DND-41 (cell line): ENCODE measurements at regions not wholly inside any gene's neighbourhood (a gene's known extent, or its start where the extent isn't known, plus 50 kb on each side); places are given as distances from the start of the nearest gene placed in this dataset.

ENCODE experiments used
- ATAC-seq: fragments of 200-7000 bp; cut with Tn5 transposase; 3 replicates; pipeline ENCODE4 v1.9.1; 2021; ENCODE audit warnings: low read depth; ENCODE audit not compliant: insufficient read depth
- DNase-seq: peaks from one replicate; pipeline ENCODE4 v3.0.0-alpha.2; 2020
- H2AFZ ChIP-seq: 2 replicates; pipeline ENCODE4 v1.6.0; 2012; ENCODE audit warnings: low read depth, low read length
- H3K27ac ChIP-seq: 2 replicates; pipeline ENCODE4 v1.5.1; 2012; ENCODE audit warnings: low read length, inconsistent platforms
- H3K27me3 ChIP-seq: fragments of 200-600 bp; sonication (generic); 2 replicates; pipeline ENCODE4 v1.6.0; 2012; ENCODE audit warnings: low read length, mild to moderate bottlenecking, inconsistent platforms; ENCODE audit not compliant: insufficient read depth, poor library complexity
- H3K36me3 ChIP-seq: 2 replicates; pipeline ENCODE4 v1.5.1; 2012; ENCODE audit warnings: low read length, inconsistent platforms; ENCODE audit not compliant: insufficient read depth
- H3K4me1 ChIP-seq: 2 replicates; pipeline ENCODE4 v1.5.1; 2012; ENCODE audit warnings: mild to moderate bottlenecking, low read length; ENCODE audit not compliant: insufficient read depth
- H3K4me2 ChIP-seq: 2 replicates; pipeline ENCODE4 v1.6.0; 2012; ENCODE audit warnings: mild to moderate bottlenecking, moderate library complexity, low read length, inconsistent platforms; ENCODE audit not compliant: insufficient read depth
- H3K4me3 ChIP-seq, 2 experiments: fragments of 200-600 bp in 1 of 2; shearing (Covaris generic) in 1 of 2; 2 replicates each; pipeline ENCODE4 v1.5.1; 2012 to 2016; ENCODE audit warnings: inconsistent platforms in 2 of 2, low read length in 2 of 2, mild to moderate bottlenecking in 2 of 2, low read depth in 1 of 2, moderate library complexity in 1 of 2
- H3K79me2 ChIP-seq: 2 replicates; pipeline ENCODE4 v1.6.0; 2012; ENCODE audit warnings: low read length, inconsistent platforms; ENCODE audit not compliant: insufficient read depth
- H3K9ac ChIP-seq: 2 replicates; pipeline ENCODE4 v1.6.0; 2012; ENCODE audit warnings: low read depth, mild to moderate bottlenecking, inconsistent platforms, low read length, moderate library complexity
- H3K9me3 ChIP-seq: 2 replicates; pipeline ENCODE4 v1.5.1; 2012; ENCODE audit warnings: low read length, moderate library complexity, mild to moderate bottlenecking, inconsistent platforms; ENCODE audit not compliant: insufficient read depth, severe bottlenecking
- H4K20me1 ChIP-seq: 2 replicates; pipeline ENCODE4 v1.6.0; 2012; ENCODE audit warnings: low read length; ENCODE audit not compliant: insufficient read depth
- EZH2 ChIP-seq: IDR thresholded peaks from 3 replicates; pipeline ENCODE4 v1.6.1; 2012; ENCODE audit warnings: borderline replicate concordance, low read depth, mild to moderate bottlenecking, moderate library complexity, low read length, inconsistent platforms; ENCODE audit not compliant: severe bottlenecking
- TF ChIP-seq, protein P1 (sequence below): IDR thresholded peaks from 2 replicates; pipeline ENCODE4 v1.5.1; 2012; ENCODE audit warnings: borderline replicate concordance, low read length, moderate library complexity, mild to moderate bottlenecking; ENCODE audit not compliant: poor library complexity, severe bottlenecking; ENCODE audit errors: extremely low read depth

DNA sequence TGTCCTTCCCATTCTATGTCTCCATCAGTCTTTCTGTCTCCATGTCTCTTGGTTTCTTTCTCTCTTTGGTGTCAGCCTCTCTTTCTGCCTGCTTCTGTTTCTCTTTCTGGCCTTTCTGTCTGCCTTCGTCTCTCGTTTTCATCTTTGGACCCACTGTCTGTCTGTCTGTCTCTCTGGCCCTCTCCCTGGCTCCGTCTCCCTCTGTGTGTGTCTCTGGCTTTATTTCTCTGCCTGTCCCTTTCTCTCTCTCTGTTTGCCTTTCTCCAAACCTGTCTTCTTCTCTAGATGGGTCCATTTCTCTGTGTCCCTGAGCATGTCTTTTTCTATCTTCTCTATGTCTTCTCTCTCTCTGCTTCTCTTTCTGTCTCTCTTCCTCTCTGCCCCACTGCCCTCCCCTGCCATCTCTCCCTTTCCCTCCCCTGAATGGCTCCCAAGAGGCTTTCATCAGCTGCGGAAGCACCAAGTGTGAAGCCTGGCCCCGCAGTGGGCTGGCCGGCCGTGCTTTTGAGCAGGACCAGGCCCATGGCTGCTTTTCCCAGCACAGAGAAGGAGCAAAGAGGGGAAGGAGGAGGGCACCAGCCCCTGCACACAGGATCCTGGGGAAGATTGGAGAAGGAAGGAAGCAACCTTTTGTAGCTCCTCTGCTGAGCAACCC lies 57.4 kb downstream of the PJA1 start:
- Histone ChIP-seq H3K27ac (no peak overlapping the region), H3K9ac (no peak overlapping the region), H3K36me3 (no peaks in the 10 kb centered on the region), H3K79me2 (no peaks in the 10 kb centered on the region), H4K20me1 (no peaks in the 10 kb centered on the region), H3K4me3 (no peak overlapping the region), H3K27me3 (no peaks in the 10 kb centered on the region), H3K4me1 (no peaks in the 10 kb centered on the region), H2AFZ (no peak overlapping the region), H3K4me2 (no peak overlapping the region), H3K9me3 (no peaks in the 10 kb centered on the region)
- TF ChIP-seq, protein P1, sequence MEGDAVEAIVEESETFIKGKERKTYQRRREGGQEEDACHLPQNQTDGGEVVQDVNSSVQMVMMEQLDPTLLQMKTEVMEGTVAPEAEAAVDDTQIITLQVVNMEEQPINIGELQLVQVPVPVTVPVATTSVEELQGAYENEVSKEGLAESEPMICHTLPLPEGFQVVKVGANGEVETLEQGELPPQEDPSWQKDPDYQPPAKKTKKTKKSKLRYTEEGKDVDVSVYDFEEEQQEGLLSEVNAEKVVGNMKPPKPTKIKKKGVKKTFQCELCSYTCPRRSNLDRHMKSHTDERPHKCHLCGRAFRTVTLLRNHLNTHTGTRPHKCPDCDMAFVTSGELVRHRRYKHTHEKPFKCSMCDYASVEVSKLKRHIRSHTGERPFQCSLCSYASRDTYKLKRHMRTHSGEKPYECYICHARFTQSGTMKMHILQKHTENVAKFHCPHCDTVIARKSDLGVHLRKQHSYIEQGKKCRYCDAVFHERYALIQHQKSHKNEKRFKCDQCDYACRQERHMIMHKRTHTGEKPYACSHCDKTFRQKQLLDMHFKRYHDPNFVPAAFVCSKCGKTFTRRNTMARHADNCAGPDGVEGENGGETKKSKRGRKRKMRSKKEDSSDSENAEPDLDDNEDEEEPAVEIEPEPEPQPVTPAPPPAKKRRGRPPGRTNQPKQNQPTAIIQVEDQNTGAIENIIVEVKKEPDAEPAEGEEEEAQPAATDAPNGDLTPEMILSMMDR, result no peak
- no peak for TF ChIP-seq EZH2
- DNase-seq, result no peak
- ATAC-seq, result no peak

DNA sequence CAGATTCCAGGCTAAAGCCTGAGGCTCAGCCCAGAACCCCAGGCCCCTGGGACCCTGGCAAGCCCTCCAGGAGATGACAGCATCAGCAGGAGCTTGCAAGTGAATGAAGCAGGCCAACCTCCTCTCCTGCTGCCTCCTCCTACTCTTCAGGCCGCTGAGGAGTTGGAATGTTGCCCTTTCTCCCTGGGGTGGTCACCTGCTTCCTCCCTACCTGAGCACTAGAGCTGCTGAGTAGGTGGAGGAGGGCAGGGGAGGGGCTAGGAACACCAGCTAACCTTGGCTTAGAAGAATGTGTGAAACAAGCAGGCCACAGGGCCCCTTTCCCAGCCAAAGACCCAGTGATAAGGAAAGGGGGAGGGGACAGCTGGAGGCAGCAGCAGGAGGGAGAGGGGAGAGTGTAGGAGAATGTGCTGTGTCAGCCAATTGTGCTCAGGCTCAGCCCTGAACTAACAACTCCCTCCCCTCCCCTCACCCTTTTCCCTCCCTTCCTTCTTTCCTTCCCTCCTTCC lies 58.0 kb downstream of the PJA1 start:
- DNase-seq (no peak), ATAC-seq (no peak)
- no peaks in the 10 kb centered on the region for H3K79me2 ChIP-seq
- H2AFZ ChIP-seq, result no peak overlapping the region
- no peaks in the 10 kb centered on the region for H3K9me3 ChIP-seq
- no peaks in the 10 kb centered on the region for H3K27me3 ChIP-seq
- TF ChIP-seq EZH2, result no peak
- TF ChIP-seq, protein P1, result no peak
- H3K27ac ChIP-seq, result no peak overlapping the region
- H3K4me1 ChIP-seq, result no peaks in the 10 kb centered on the region
- no peak overlapping the region for H3K4me3 ChIP-seq
- no peaks in the 10 kb centered on the region for H4K20me1 ChIP-seq
- no peak overlapping the region for H3K9ac ChIP-seq
- no peak overlapping the region for H3K4me2 ChIP-seq
- no peaks in the 10 kb centered on the region for H3K36me3 ChIP-seq

DNA sequence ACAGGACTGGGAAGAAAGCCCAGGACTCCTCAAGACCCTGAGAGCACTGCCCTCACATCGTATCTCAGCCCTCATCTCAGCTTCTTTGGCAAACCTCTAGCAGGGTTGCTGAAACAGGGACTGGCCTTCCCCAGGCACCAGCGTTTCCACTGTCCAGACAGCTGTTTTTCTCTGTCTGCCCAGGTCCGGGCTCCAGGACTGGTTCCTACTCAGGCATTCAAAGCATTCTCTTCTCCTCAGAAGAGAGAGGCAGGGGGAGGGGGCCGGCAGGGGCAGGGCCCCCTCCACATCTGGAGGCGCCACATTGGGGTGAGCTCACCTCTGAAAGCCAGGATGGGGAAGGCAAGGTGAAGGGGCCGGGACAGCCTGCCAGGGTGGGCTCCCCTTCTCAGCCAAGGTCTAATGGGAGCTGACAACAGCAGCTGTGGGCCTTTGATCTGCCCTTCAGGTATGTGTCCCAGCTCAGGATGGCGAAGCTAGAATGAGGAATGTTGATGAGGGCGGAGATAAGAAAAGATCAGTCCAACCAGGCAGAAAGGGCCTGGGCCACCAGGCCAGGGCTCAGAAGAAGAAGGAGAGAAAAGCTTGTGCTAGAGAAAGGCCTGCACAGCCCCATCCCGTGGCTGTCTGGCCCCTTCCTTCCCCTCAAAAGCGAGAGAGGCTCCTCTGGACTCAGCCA lies 60.4 kb downstream of the PJA1 start:
- no peak for DNase-seq
- H3K4me3 ChIP-seq, result no peak overlapping the region
- H3K27me3 ChIP-seq, result no peaks in the 10 kb centered on the region
- H3K9ac ChIP-seq, result no peak overlapping the region
- H3K4me2 ChIP-seq, result no peak overlapping the region
- no peak overlapping the region for H2AFZ ChIP-seq
- TF ChIP-seq EZH2, result no peak
- TF ChIP-seq, protein P1, result no peak
- H3K79me2 ChIP-seq, result no peaks in the 10 kb centered on the region
- H3K36me3 ChIP-seq, result no peaks in the 10 kb centered on the region
- no peaks in the 10 kb centered on the region for H3K9me3 ChIP-seq
- H3K27ac ChIP-seq, result no peak overlapping the region
- no peaks in the 10 kb centered on the region for H3K4me1 ChIP-seq
- ATAC-seq, result no peak
- no peaks in the 10 kb centered on the region for H4K20me1 ChIP-seq
